ENCODE measurements at regions not wholly inside any gene's neighbourhood (a gene's known extent, or its start where the extent isn't known, plus 50 kb on each side); places are given as distances from the start of the nearest gene placed in this dataset.

DNA sequence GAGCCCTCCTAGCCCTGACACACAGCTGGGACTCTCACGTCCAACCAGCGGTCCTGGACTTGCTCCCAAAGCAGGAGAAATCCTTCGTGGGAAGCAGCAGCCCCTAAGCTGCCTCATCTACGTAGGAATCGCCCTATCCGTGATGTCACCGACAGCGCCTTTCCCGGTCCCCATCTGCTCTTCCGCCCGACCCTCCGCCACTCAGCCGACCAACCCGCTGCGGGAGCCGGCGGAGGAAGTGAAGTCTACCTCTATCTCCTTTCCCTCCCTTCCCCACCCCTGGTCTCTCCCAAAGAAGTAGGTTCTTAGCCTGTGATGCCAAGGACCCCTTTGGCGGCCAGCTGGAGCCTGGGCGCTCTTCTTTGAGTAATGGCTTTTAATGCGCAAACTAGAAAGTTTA, 272.1 kb downstream of the FAM72C start (continued):
- TF ChIP-seq, protein P1, sequence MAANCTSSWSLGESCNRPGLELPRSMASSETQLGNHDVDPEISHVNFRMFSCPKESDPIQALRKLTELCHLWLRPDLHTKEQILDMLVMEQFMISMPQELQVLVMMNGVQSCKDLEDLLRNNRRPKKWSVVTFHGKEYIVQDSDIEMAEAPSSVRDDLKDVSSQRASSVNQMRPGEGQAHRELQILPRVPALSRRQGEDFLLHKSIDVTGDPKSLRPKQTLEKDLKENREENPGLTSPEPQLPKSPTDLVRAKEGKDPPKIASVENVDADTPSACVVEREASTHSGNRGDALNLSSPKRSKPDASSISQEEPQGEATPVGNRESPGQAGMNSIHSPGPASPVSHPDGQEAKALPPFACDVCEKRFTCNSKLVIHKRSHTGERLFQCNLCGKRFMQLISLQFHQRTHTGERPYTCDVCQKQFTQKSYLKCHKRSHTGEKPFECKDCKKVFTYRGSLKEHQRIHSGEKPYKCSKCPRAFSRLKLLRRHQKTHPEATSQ (CRISPR knock-in tag; IDR thresholded peaks at IDR 0.05; ENCODE audit: borderline replicate concordance): no peak
- TF ChIP-seq SRSF1 (optimal IDR thresholded peaks at IDR 0.05; ENCODE audit: low read depth, low read length) (no peak), ZNF670 (CRISPR knock-in tag; IDR thresholded peaks at IDR 0.05; ENCODE audit: borderline replicate concordance) (no peak)
- TF ChIP-seq, protein P2, sequence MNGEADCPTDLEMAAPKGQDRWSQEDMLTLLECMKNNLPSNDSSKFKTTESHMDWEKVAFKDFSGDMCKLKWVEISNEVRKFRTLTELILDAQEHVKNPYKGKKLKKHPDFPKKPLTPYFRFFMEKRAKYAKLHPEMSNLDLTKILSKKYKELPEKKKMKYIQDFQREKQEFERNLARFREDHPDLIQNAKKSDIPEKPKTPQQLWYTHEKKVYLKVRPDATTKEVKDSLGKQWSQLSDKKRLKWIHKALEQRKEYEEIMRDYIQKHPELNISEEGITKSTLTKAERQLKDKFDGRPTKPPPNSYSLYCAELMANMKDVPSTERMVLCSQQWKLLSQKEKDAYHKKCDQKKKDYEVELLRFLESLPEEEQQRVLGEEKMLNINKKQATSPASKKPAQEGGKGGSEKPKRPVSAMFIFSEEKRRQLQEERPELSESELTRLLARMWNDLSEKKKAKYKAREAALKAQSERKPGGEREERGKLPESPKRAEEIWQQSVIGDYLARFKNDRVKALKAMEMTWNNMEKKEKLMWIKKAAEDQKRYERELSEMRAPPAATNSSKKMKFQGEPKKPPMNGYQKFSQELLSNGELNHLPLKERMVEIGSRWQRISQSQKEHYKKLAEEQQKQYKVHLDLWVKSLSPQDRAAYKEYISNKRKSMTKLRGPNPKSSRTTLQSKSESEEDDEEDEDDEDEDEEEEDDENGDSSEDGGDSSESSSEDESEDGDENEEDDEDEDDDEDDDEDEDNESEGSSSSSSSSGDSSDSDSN (CRISPR knock-in tag; IDR thresholded peaks at IDR 0.05): no peak

DNA sequence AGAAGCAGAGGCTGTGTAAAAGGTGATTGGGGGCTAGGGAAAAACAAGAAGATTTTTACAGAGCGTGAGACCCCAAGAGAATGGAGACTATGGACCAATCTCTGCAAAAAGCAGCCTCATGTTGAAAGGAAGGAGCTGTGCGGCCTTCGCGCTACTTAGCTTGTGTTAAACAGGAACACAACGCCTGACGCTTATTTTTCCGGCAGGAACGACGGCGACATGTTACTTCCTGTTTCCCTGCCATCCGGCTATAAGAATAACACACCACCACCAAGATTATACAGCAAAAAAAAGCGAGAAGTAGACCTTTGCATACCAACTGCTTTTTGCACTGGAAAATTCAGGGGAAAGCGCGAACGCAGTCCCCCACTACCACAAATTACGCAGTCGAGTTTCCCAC, 272.7 kb downstream of the FAM72C start:
- Histone ChIP-seq H3K4me1 (ENCODE audit: insufficient read depth, low read length) (no peaks in the 10 kb centered on the region), H3K9ac (ENCODE audit: insufficient read depth, low read depth, low read length) (no peak overlapping the region), H3K9me3 (ENCODE audit: low read length) (no peaks in the 10 kb centered on the region), H3K4me2 (ENCODE audit: low read depth, low read length) (no peak overlapping the region), H2AFZ (ENCODE audit: low read length) (no peak overlapping the region), H4K20me1 (ENCODE audit: insufficient read depth, low read length) (no peaks in the 10 kb centered on the region), H3K27ac (ENCODE audit: extremely low read length, insufficient read depth, low read length) (no peak overlapping the region), H3K36me3 (replicated peaks in 1 of 2; ENCODE audit: control insufficient read depth in 1 of 2, insufficient read depth in 2 of 2, low read length in 2 of 2) (no peaks in the 10 kb centered on the region), H3K4me3 (replicated peaks in 1 of 3; ENCODE audit: insufficient read depth in 1 of 3, low read depth in 2 of 3, low read length in 3 of 3) (no peak overlapping the region), H3K79me2 (ENCODE audit: insufficient read depth, low read length) (no peaks in the 10 kb centered on the region), H3K27me3 (ENCODE audit: control insufficient read depth in 1 of 2, insufficient read depth in 2 of 2, low read length in 2 of 2) (peaks cover 1 to 11% of the 10 kb centered on the region in 2 experiments; a peak in 2 of 5 replicates)
- no peak for ATAC-seq
- ChIA-PET CTCF (ENCODE audit: low intra/inter-chr PET ratio, low total read pairs) (no interaction called here), POLR2A (no interaction called here)
- intact Hi-C loops (cut with micrococcal nuclease; ENCODE audit: unreplicated experiment) (no loop called here), in situ Hi-C loops (cut with HindIII; ENCODE audit: extremely low pct_ligation_motif_present, low pct_unique_long_range_greater_than_20kb) (no loop called here)
- no peak for FAIRE-seq
- WGBS (ENCODE audit: low lambda C conversion rate): 32% methylated on average over 17 of the region's 17 CpGs
- no TSS peak for BruUV-seq (replicated peaks)
- no peak for DNase-seq (ENCODE audit: low spot score)
- TF ChIP-seq ZFP90 (CRISPR knock-in tag; IDR thresholded peaks at IDR 0.05; ENCODE audit: borderline replicate concordance) (no peak), ZNF329 (CRISPR knock-in tag; IDR thresholded peaks at IDR 0.05; ENCODE audit: low read depth) (no peak), SUZ12 (IDR thresholded peaks at IDR 0.05; ENCODE audit: low read depth, low read length) (no peak), SNAI1 (CRISPR knock-in tag; IDR thresholded peaks at IDR 0.05; ENCODE audit: borderline replicate concordance) (no peak), ZNF333 (CRISPR knock-in tag; IDR thresholded peaks at IDR 0.05; ENCODE audit: borderline replicate concordance) (no peak), SSRP1 (CRISPR knock-in tag; IDR thresholded peaks at IDR 0.05) (no peak), ZNF10 (CRISPR knock-in tag; IDR thresholded peaks at IDR 0.05; ENCODE audit: borderline replicate concordance, low read depth) (no peak), ZNF343 (CRISPR knock-in tag; IDR thresholded peaks at IDR 0.05) (no peak), ZNF234 (CRISPR knock-in tag; conservative IDR thresholded peaks at IDR 0.05) (no peak)
- TF ChIP-seq, protein P3, sequence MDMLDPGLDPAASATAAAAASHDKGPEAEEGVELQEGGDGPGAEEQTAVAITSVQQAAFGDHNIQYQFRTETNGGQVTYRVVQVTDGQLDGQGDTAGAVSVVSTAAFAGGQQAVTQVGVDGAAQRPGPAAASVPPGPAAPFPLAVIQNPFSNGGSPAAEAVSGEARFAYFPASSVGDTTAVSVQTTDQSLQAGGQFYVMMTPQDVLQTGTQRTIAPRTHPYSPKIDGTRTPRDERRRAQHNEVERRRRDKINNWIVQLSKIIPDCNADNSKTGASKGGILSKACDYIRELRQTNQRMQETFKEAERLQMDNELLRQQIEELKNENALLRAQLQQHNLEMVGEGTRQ (IDR thresholded peaks at IDR 0.05; ENCODE audit: low read depth, low read length): no peak
- TF ChIP-seq, protein P3 (CRISPR knock-in tag; IDR thresholded peaks at IDR 0.05; ENCODE audit: borderline replicate concordance): no peak
- TF ChIP-seq, protein P4, sequence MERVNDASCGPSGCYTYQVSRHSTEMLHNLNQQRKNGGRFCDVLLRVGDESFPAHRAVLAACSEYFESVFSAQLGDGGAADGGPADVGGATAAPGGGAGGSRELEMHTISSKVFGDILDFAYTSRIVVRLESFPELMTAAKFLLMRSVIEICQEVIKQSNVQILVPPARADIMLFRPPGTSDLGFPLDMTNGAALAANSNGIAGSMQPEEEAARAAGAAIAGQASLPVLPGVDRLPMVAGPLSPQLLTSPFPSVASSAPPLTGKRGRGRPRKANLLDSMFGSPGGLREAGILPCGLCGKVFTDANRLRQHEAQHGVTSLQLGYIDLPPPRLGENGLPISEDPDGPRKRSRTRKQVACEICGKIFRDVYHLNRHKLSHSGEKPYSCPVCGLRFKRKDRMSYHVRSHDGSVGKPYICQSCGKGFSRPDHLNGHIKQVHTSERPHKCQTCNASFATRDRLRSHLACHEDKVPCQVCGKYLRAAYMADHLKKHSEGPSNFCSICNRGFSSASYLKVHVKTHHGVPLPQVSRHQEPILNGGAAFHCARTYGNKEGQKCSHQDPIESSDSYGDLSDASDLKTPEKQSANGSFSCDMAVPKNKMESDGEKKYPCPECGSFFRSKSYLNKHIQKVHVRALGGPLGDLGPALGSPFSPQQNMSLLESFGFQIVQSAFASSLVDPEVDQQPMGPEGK (CRISPR knock-in tag; IDR thresholded peaks at IDR 0.05): no peak
